GM12875 (cell line): ENCODE measurements at regions not wholly inside any gene's neighbourhood (a gene's known extent, or its start where the extent isn't known, plus 50 kb on each side); places are given as distances from the start of the nearest gene placed in this dataset.

Experiments
- H3K4me3 ChIP-seq: one replicate; pipeline ENCODE4 v1.5.1; 2011; ENCODE audit warnings: low read depth, low read length, control low read depth
- CTCF ChIP-seq: IDR thresholded peaks from 2 replicates; pipeline ENCODE4 v1.5.1; 2011; ENCODE audit warnings: low read depth, mild to moderate bottlenecking, control low read depth, inconsistent platforms, low read length, moderate library complexity, borderline replicate concordance; ENCODE audit not compliant: insufficient read depth

- H3K4me3 ChIP-seq: no peak overlapping the region
- TF ChIP-seq CTCF: no peak
These were observed 694.9 kb downstream of the KCNJ3 start for GRCh38 chr2:155393406-155393805.

GRCh38 chr2:155391613-155392130 is 693.2 kb downstream of the KCNJ3 start:
- no peak overlapping the region for H3K4me3 ChIP-seq
- TF ChIP-seq CTCF: no peak

- TF ChIP-seq CTCF: no peak
- H3K4me3 ChIP-seq: no peak overlapping the region
These were observed 690.7 kb downstream of the KCNJ3 start for GRCh38 chr2:155389224-155389623.

GRCh38 chr2:155384555-155385123 is 686.1 kb downstream of the KCNJ3 start:
- TF ChIP-seq CTCF: no peak
- H3K4me3 ChIP-seq: no peak overlapping the region

GRCh38 chr2:155382776-155383175 is 684.3 kb downstream of the KCNJ3 start:
- no peak overlapping the region for H3K4me3 ChIP-seq
- no peak for TF ChIP-seq CTCF

DNA sequence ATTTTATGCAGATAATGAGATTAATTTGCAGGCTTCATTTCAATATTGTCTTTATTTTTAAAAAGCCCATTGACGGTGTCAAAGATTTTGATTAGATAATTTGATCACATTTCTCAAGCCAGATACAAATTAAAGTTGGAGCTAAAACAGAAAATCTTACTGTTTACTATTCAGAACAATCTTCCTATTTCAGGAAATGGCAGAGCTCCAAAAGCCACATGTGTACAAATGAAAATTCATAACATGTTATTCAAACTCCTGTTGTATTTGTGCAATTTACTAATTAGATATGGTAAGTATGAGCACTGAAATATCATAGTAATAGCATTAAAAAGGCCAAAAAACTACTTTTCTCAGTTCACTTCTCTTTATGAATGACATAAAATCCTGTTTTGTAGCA is 682.9 kb downstream of the KCNJ3 start:
- H3K4me3 ChIP-seq: no peak overlapping the region
- TF ChIP-seq CTCF: no peak

DNA sequence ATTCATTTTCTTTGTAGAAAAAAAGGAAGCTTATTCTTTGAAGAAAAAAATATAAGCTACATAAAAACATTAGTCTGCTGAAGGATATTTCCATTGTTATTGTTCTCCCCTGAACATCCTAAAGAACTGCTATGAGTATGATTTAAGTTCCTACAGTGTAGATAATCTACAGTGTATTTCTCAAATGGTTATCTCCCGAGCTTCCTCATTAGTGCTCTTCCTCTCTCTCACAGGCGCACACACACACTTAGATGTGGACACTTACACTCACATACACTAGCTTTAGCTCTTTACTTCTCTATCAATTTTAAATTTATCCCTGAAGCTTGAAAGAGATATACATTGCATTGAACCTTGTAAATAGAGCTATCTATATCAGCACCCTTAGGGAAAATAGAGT is 681.0 kb downstream of the KCNJ3 start:
- no peak overlapping the region for H3K4me3 ChIP-seq
- no peak for TF ChIP-seq CTCF
